ENCODE measurements at regions not wholly inside any gene's neighbourhood (a gene's known extent, or its start where the extent isn't known, plus 50 kb on each side); places are given as distances from the start of the nearest gene placed in this dataset.
A peak's percentile ranks its signal among the peaks of the same experiment; 100 is the strongest.

- no peak for DNase-seq
Observed at GRCh38 chr14:97368049-97368448, 570.9 kb downstream of the VRK1 start.

- DNase-seq: no peak
Observed at GRCh38 chr14:97368900-97369564, 571.9 kb downstream of the VRK1 start.

- DNase-seq: no peak
Observed at GRCh38 chr14:97369901-97370300, 572.7 kb downstream of the VRK1 start.

- no peak for DNase-seq
Observed at GRCh38 chr14:97376310-97376709, 579.1 kb downstream of the VRK1 start.

- no peak for DNase-seq
Observed at GRCh38 chr14:97377550-97377949, 580.4 kb downstream of the VRK1 start.

- peak; percentile 20 for DNase-seq
Observed at GRCh38 chr14:97379091-97379531, 581.9 kb downstream of the VRK1 start.

GRCh38 chr14:97380539-97380941 lies 583.4 kb downstream of the VRK1 start:
- no peak for DNase-seq

GRCh38 chr14:97381309-97381708 lies 584.1 kb downstream of the VRK1 start:
- no peak for DNase-seq

- DNase-seq: no peak
Observed at GRCh38 chr14:97382616-97383226, 585.5 kb downstream of the VRK1 start.

GRCh38 chr14:97385727-97386126 lies 588.5 kb downstream of the VRK1 start:
- DNase-seq: no peak

GRCh38 chr14:97387252-97387874 lies 590.2 kb downstream of the VRK1 start:
- no peak for DNase-seq

GRCh38 chr14:97388408-97388807 lies 591.2 kb downstream of the VRK1 start:
- DNase-seq: no peak

- DNase-seq: no peak
Observed at GRCh38 chr14:97390096-97390724, 593.0 kb downstream of the VRK1 start.

- no peak for DNase-seq
Observed at GRCh38 chr14:97393244-97393643, 596.1 kb downstream of the VRK1 start.

GRCh38 chr14:97395068-97395467 lies 597.9 kb downstream of the VRK1 start:
- DNase-seq: no peak

- DNase-seq: no peak
Observed at GRCh38 chr14:97401714-97402113, 604.5 kb downstream of the VRK1 start.

- DNase-seq: no peak
Observed at GRCh38 chr14:97402279-97402678, 605.1 kb downstream of the VRK1 start.

- DNase-seq: no peak
Observed at GRCh38 chr14:97407701-97408407, 610.7 kb downstream of the VRK1 start.

- no peak for DNase-seq
Observed at GRCh38 chr14:97408503-97408902, 611.3 kb downstream of the VRK1 start.

- no peak for DNase-seq
Observed at GRCh38 chr14:97408937-97409815, 612.0 kb downstream of the VRK1 start.

GRCh38 chr14:97410667-97411620 lies 613.8 kb downstream of the VRK1 start:
- DNase-seq: no peak
